IMR-90 (cell line): ENCODE measurements at regions not wholly inside any gene's neighbourhood (a gene's known extent, or its start where the extent isn't known, plus 50 kb on each side); places are given as distances from the start of the nearest gene placed in this dataset.

ENCODE experiments used
- ATAC-seq: fragments of 200-7000 bp; cut with Tn5 transposase; 2 replicates; pipeline ENCODE4 v1.9.1; 2020; ENCODE audit warnings: low read depth, mild to moderate bottlenecking, moderate library complexity
- BruUV-seq: library from RNA; stranded (reverse); fragments of 400-500 nt; replicated peaks from 2 replicates; lab custom pipeline; 2021; lab: Mats Ljungman, UMichigan
- CTCF ChIA-PET: fragments of 300-600 bp; formaldehyde crosslinking; extraction: SDS; loops from one replicate; lab custom pipeline; 2021; ENCODE audit warnings: antibody characterized with exemption; lab: Yijun Ruan, JAX
- POLR2A ChIA-PET: fragments of 300-600 bp; sonication (Branson Sonifier 250); formaldehyde crosslinking; loops from one replicate; lab custom pipeline; 2022; ENCODE audit warnings: antibody characterized with exemption; ENCODE audit not compliant: unreplicated experiment; lab: Charles Lee
- DNase-seq: peaks from one replicate; pipeline ENCODE4 v3.0.0; 2013
- H2AFZ ChIP-seq: replicated peaks from 2 replicates; pipeline ENCODE3; 2013; ENCODE audit warnings: low read length, mild to moderate bottlenecking; ENCODE audit not compliant: poor library complexity
- H2AK5ac ChIP-seq: 2 replicates; pipeline ENCODE4 v1.6.1; 2013; ENCODE audit warnings: low read depth, low read length, inconsistent platforms
- H2AK9ac ChIP-seq: replicated peaks from 2 replicates; pipeline ENCODE3; 2013; ENCODE audit warnings: mild to moderate bottlenecking, low read depth, low read length, moderate library complexity; ENCODE audit not compliant: poor library complexity
- H2BK120ac ChIP-seq: 2 replicates; pipeline ENCODE4 v1.6.1; 2013; ENCODE audit warnings: low read depth, low read length, inconsistent platforms
- H2BK15ac ChIP-seq: 3 replicates; pipeline ENCODE4 v1.6.1; 2013; ENCODE audit warnings: low read depth, low read length, inconsistent platforms
- H2BK20ac ChIP-seq: 2 replicates; pipeline ENCODE4 v1.6.1; 2013; ENCODE audit warnings: low read depth, mild to moderate bottlenecking, inconsistent platforms, low read length, moderate library complexity
- H2BK5ac ChIP-seq: 2 replicates; pipeline ENCODE4 v1.6.1; 2013; ENCODE audit warnings: mild to moderate bottlenecking, low read depth, low read length, inconsistent platforms; ENCODE audit not compliant: poor library complexity, severe bottlenecking
- H3K14ac ChIP-seq: replicated peaks from 2 replicates; pipeline ENCODE4 v1.6.1; 2013; ENCODE audit warnings: low read depth, low read length, inconsistent platforms
- H3K18ac ChIP-seq: 2 replicates; pipeline ENCODE4 v1.6.1; 2013; ENCODE audit warnings: low read depth, low read length, control low read depth
- H3K23ac ChIP-seq: 2 replicates; pipeline ENCODE4 v1.6.1; 2013; ENCODE audit warnings: low read depth, low read length, inconsistent platforms
- H3K27ac ChIP-seq: 2 replicates; pipeline ENCODE4 v1.5.1; 2013; ENCODE audit warnings: mild to moderate bottlenecking, control low read depth, low read length; ENCODE audit not compliant: insufficient read depth
- H3K27me3 ChIP-seq: 2 replicates; pipeline ENCODE4 v1.6.1; 2013; ENCODE audit warnings: low read length; ENCODE audit not compliant: control insufficient read depth, insufficient read depth
- H3K36me3 ChIP-seq: 2 replicates; pipeline ENCODE4 v1.6.1; 2013; ENCODE audit warnings: low read length, mixed read lengths; ENCODE audit not compliant: control insufficient read depth, insufficient read depth
- H3K4ac ChIP-seq: 2 replicates; pipeline ENCODE4 v1.6.1; 2013; ENCODE audit warnings: low read depth, low read length, inconsistent platforms
- H3K4me1 ChIP-seq: 2 replicates; pipeline ENCODE4 v1.6.1; 2013; ENCODE audit warnings: low read length, mixed read lengths; ENCODE audit not compliant: control insufficient read depth, insufficient read depth
- H3K4me2 ChIP-seq: 2 replicates; pipeline ENCODE4 v1.6.1; 2013; ENCODE audit warnings: low read depth, mild to moderate bottlenecking, control low read depth, low read length, moderate library complexity
- H3K4me3 ChIP-seq: 2 replicates; pipeline ENCODE4 v1.5.1; 2013; ENCODE audit warnings: low read depth, mild to moderate bottlenecking, control low read depth, low read length, moderate library complexity; ENCODE audit not compliant: insufficient read depth
- H3K56ac ChIP-seq: 2 replicates; pipeline ENCODE4 v1.6.1; 2013; ENCODE audit warnings: low read length, inconsistent platforms; ENCODE audit not compliant: insufficient read depth; ENCODE audit errors: extremely low read depth
- H3K79me1 ChIP-seq, 2 experiments: 2 replicates each; pipeline ENCODE4 v1.6.1; 2013; ENCODE audit warnings: low read length in 2 of 2, inconsistent platforms in 1 of 2, low read depth in 1 of 2
- H3K9ac ChIP-seq: 2 replicates; pipeline ENCODE4 v1.6.1; 2013; ENCODE audit warnings: low read depth, low read length, control low read depth
- H3K9me1 ChIP-seq: 2 replicates; pipeline ENCODE4 v1.6.1; 2013; ENCODE audit warnings: low read length, inconsistent platforms; ENCODE audit not compliant: insufficient read depth
- H3K9me3 ChIP-seq: 2 replicates; pipeline ENCODE4 v1.6.1; 2013; ENCODE audit warnings: low read length; ENCODE audit not compliant: control insufficient read depth, insufficient read depth
- H4K20me1 ChIP-seq: 2 replicates; pipeline ENCODE4 v1.6.1; 2013; ENCODE audit warnings: low read length, inconsistent platforms; ENCODE audit not compliant: insufficient read depth
- H4K5ac ChIP-seq: 2 replicates; pipeline ENCODE4 v1.6.1; 2013; ENCODE audit warnings: mild to moderate bottlenecking, low read depth, low read length, control low read depth
- H4K8ac ChIP-seq, 2 experiments: 2 replicates each; pipeline ENCODE4 v1.6.1; 2013; ENCODE audit warnings: low read depth in 2 of 2, low read length in 2 of 2, control low read depth in 1 of 2, inconsistent platforms in 1 of 2
- H4K91ac ChIP-seq: 2 replicates; pipeline ENCODE4 v1.6.1; 2013; ENCODE audit warnings: low read depth, low read length, inconsistent platforms; ENCODE audit not compliant: insufficient read depth
- BHLHE40 ChIP-seq: fragments of 150-350 bp; IDR thresholded peaks from 2 replicates; pipeline ENCODE4 v1.6.1; 2016; ENCODE audit warnings: mild to moderate bottlenecking, low read depth, low read length
- CEBPB ChIP-seq: IDR thresholded peaks from 2 replicates; pipeline ENCODE4 v1.6.1; 2012; ENCODE audit warnings: low read depth, low read length, improper control_type of control experiment
- CHD1 ChIP-seq: IDR thresholded peaks from 2 replicates; pipeline ENCODE4 v1.6.1; 2012; ENCODE audit warnings: low read depth, low read length, improper control_type of control experiment
- FOS ChIP-seq: fragments of 150-350 bp; IDR thresholded peaks from 2 replicates; pipeline ENCODE4 v1.6.1; 2016; ENCODE audit warnings: low read depth, low read length
- MAFK ChIP-seq: IDR thresholded peaks from 2 replicates; pipeline ENCODE4 v1.6.1; 2012; ENCODE audit warnings: low read depth, low read length, improper control_type of control experiment
- MAZ ChIP-seq: IDR thresholded peaks from 2 replicates; pipeline ENCODE4 v1.6.1; 2012; ENCODE audit warnings: low read depth, mild to moderate bottlenecking, low read length, improper control_type of control experiment, moderate library complexity, borderline replicate concordance
- MXI1 ChIP-seq: IDR thresholded peaks from 2 replicates; pipeline ENCODE4 v1.6.1; 2012; ENCODE audit warnings: low read depth, mild to moderate bottlenecking, low read length, moderate library complexity, borderline replicate concordance
- NFE2L2 ChIP-seq: fragments of 150-350 bp; IDR thresholded peaks from 2 replicates; pipeline ENCODE4 v1.6.1; 2016; ENCODE audit warnings: low read depth, mild to moderate bottlenecking, low read length
- POLR2A ChIP-seq: IDR thresholded peaks from 2 replicates; pipeline ENCODE4 v1.6.1; 2012; ENCODE audit warnings: mild to moderate bottlenecking, low read depth, low read length
- RAD21 ChIP-seq: IDR thresholded peaks from 2 replicates; pipeline ENCODE4 v1.6.1; 2012; ENCODE audit warnings: low read length, improper control_type of control experiment
- RCOR1 ChIP-seq: IDR thresholded peaks from 2 replicates; pipeline ENCODE4 v1.6.1; 2012; ENCODE audit warnings: mild to moderate bottlenecking, low read length, improper control_type of control experiment; ENCODE audit not compliant: insufficient replicate concordance
- RFX5 ChIP-seq: IDR thresholded peaks from 2 replicates; pipeline ENCODE4 v1.8.0; 2012; ENCODE audit warnings: low read depth, mild to moderate bottlenecking, low read length, moderate library complexity
- SMC3 ChIP-seq: fragments of 150-350 bp; IDR thresholded peaks from 2 replicates; pipeline ENCODE4 v1.6.1; 2016; ENCODE audit warnings: low read depth, mild to moderate bottlenecking, antibody characterized with exemption, low read length, moderate library complexity
- WGBS, 2 experiments: methylation state at CpG; one replicate each; pipeline versions ENCODE4 v1.1.5 to v1.1.7; 2013; ENCODE audit warnings: missing lambda C conversion rate in 2 of 2; ENCODE audit not compliant: insufficient read length in 1 of 2; ENCODE audit errors: extremely low coverage in 2 of 2; 5-methylcytosine and 5-hydroxymethylcytosine counted together
- dilution Hi-C: fragments of 300-500 bp; cut with HindIII; formaldehyde crosslinking; loops from one replicate; pipeline ENCODE4 v1.14.3; 2018; ENCODE audit warnings: low sequenced_read_pairs; ENCODE audit not compliant: unreplicated experiment
- in situ Hi-C: fragments of 300-500 bp; cut with MboI; formaldehyde crosslinking; loops from 3 replicates; pipeline ENCODE4 v1.14.3; 2019; ENCODE audit warnings: low sequenced_read_pairs, inconsistent platforms, mixed read lengths
- intact Hi-C: fragments of 100-400 bp; cut with micrococcal nuclease; formaldehyde crosslinking; loops from 2 replicates; pipeline ENCODE4 v1.10.0; 2022
- TF ChIP-seq, protein P1 (sequence below): conservative IDR thresholded peaks from 2 replicates; pipeline ENCODE4 v1.5.1; 2012; ENCODE audit warnings: mild to moderate bottlenecking, low read depth, low read length, improper control_type of control experiment
- TF ChIP-seq, protein P2 (sequence below): fragments of 150-350 bp; IDR thresholded peaks from 2 replicates; pipeline ENCODE4 v1.6.1; 2017; ENCODE audit warnings: mild to moderate bottlenecking, antibody characterized with exemption, low read length, low read depth
- TF ChIP-seq, protein P3 (sequence below): fragments of 150-350 bp; IDR thresholded peaks from 2 replicates; pipeline ENCODE4 v1.6.1; 2016; ENCODE audit warnings: low read depth, mild to moderate bottlenecking, low read length, moderate library complexity, borderline replicate concordance

DNA sequence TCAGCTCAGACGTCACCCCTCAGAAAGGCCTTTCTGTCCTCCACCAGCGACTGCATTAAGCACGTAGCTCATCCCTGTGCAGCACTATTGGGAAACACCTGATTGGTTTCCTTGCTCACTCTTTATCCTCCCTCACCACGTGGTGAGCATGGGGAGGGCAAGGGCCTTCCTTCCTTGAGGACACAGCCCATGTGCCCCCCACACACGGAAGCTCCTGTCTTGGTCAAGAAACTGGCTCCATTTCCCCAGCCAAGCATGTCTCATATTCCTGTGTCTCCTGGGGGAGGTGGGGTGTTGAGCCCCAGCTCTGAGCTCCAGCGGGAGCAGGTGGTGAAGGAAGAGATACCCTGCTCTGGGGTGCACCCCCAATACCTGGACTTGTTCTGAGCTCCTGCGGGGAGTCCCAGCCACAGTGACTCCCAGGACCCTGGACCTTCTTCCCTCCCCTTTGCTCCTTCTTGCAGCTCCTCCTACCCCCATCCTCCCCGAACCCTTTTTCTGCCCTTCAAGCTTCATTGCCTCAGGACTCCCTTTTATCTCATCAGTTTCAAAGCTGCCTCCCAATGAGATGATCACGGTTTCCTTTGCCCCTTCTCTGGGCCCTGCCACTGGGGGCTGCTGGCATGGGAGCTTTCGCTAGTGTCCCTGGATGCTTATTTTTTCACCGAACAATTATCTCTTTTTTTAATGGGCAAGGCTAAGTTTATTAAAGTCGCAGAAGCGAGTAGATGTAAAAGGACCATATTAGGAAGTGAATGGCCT is 230.1 kb downstream of the TFAP2C start:
- POLR2A ChIA-PET: no interaction called here
- Histone ChIP-seq H3K27ac (no peak overlapping the region), H3K27me3 (peaks cover 4% of the 10 kb centered on the region), H2AFZ (no peak overlapping the region), H2BK120ac (no peak overlapping the region), H3K36me3 (no peaks in the 10 kb centered on the region), H3K4me1 (no peaks in the 10 kb centered on the region), H3K4ac (no peak overlapping the region), H3K18ac (no peak overlapping the region), H2AK5ac (no peak overlapping the region), H2BK20ac (no peak overlapping the region), H4K20me1 (no peaks in the 10 kb centered on the region), H3K23ac (no peak overlapping the region), H3K4me2 (no peak overlapping the region), H3K9ac (no peak overlapping the region), H3K79me1 (no peaks in the 10 kb centered on the region), H4K8ac (no peak overlapping the region), H4K91ac (no peak overlapping the region), H3K9me3 (no peaks in the 10 kb centered on the region), H2BK5ac (no peak overlapping the region), H4K5ac (no peak overlapping the region), H3K14ac (no peak overlapping the region), H3K56ac (no peak overlapping the region), H2AK9ac (no peak overlapping the region), H3K9me1 (no peaks in the 10 kb centered on the region), H3K4me3 (no peak overlapping the region), H2BK15ac (no peak overlapping the region)
- CTCF ChIA-PET: no interaction called here
- TF ChIP-seq, protein P1, sequence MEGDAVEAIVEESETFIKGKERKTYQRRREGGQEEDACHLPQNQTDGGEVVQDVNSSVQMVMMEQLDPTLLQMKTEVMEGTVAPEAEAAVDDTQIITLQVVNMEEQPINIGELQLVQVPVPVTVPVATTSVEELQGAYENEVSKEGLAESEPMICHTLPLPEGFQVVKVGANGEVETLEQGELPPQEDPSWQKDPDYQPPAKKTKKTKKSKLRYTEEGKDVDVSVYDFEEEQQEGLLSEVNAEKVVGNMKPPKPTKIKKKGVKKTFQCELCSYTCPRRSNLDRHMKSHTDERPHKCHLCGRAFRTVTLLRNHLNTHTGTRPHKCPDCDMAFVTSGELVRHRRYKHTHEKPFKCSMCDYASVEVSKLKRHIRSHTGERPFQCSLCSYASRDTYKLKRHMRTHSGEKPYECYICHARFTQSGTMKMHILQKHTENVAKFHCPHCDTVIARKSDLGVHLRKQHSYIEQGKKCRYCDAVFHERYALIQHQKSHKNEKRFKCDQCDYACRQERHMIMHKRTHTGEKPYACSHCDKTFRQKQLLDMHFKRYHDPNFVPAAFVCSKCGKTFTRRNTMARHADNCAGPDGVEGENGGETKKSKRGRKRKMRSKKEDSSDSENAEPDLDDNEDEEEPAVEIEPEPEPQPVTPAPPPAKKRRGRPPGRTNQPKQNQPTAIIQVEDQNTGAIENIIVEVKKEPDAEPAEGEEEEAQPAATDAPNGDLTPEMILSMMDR: no peak
- TF ChIP-seq MAFK: no peak
- TF ChIP-seq FOS: no peak
- no peak for TF ChIP-seq CHD1
- TF ChIP-seq RCOR1: no peak
- no peak for TF ChIP-seq MXI1
- no peak for TF ChIP-seq RFX5
- TF ChIP-seq, protein P2, sequence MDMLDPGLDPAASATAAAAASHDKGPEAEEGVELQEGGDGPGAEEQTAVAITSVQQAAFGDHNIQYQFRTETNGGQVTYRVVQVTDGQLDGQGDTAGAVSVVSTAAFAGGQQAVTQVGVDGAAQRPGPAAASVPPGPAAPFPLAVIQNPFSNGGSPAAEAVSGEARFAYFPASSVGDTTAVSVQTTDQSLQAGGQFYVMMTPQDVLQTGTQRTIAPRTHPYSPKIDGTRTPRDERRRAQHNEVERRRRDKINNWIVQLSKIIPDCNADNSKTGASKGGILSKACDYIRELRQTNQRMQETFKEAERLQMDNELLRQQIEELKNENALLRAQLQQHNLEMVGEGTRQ: no peak
- TF ChIP-seq POLR2A: no peak
- no peak for TF ChIP-seq CEBPB
- TF ChIP-seq MAZ: no peak
- TF ChIP-seq, protein P3, sequence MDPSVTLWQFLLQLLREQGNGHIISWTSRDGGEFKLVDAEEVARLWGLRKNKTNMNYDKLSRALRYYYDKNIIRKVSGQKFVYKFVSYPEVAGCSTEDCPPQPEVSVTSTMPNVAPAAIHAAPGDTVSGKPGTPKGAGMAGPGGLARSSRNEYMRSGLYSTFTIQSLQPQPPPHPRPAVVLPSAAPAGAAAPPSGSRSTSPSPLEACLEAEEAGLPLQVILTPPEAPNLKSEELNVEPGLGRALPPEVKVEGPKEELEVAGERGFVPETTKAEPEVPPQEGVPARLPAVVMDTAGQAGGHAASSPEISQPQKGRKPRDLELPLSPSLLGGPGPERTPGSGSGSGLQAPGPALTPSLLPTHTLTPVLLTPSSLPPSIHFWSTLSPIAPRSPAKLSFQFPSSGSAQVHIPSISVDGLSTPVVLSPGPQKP: no peak
- no peak for TF ChIP-seq NFE2L2
- no peak for TF ChIP-seq SMC3
- TF ChIP-seq BHLHE40: no peak
- TF ChIP-seq RAD21: no peak
- WGBS, 2 experiments: 42% methylated on average over 2 of the region's 13 CpGs; no CpG with 5 or more reads in 1 of the 2 experiments
- ATAC-seq (no peak), DNase-seq (no peak)
- intact Hi-C loops (no loop called here), in situ Hi-C loops (no loop called here), dilution Hi-C loops (no loop called here)
- BruUV-seq: no TSS peak
